Fibroblast of the aortic adventitia (primary cell): ENCODE measurements at regions not wholly inside any gene's neighbourhood (a gene's known extent, or its start where the extent isn't known, plus 50 kb on each side); places are given as distances from the start of the nearest gene placed in this dataset.

Source experiments
- DNase-seq: peaks from one replicate; pipeline ENCODE4 v3.0.0-alpha.2; 2010; ENCODE audit warnings: low read depth
- H3K4me3 ChIP-seq: 2 replicates; pipeline ENCODE4 v1.5.1; 2011; ENCODE audit warnings: low read depth, mild to moderate bottlenecking, control low read depth, low read length, moderate library complexity
- CTCF ChIP-seq: IDR thresholded peaks from 2 replicates; pipeline ENCODE4 v1.5.1; 2011; ENCODE audit warnings: mild to moderate bottlenecking, low read length, control low read depth, inconsistent platforms; ENCODE audit not compliant: insufficient read depth

GRCh38 chr6:112752791-112753190 lies 405.7 kb downstream of the RFPL4B start:
- no peak for DNase-seq
- no peak overlapping the region for H3K4me3 ChIP-seq
- TF ChIP-seq CTCF: no peak

- H3K4me3 ChIP-seq: no peak overlapping the region
- no peak for DNase-seq
- no peak for TF ChIP-seq CTCF
Measured at GRCh38 chr6:112760831-112761230, 413.7 kb downstream of the RFPL4B start.

- no peak for DNase-seq
- no peak for TF ChIP-seq CTCF
Measured at GRCh38 chr6:112761740-112762139, 414.6 kb downstream of the RFPL4B start.

GRCh38 chr6:112764377-112764776 lies 417.2 kb downstream of the RFPL4B start:
- DNase-seq: no peak
- H3K4me3 ChIP-seq: no peak overlapping the region
- TF ChIP-seq CTCF: no peak

More at GRCh38 chr6:112761740-112762139, 414.6 kb downstream of the RFPL4B start:
- no peak overlapping the region for H3K4me3 ChIP-seq

- no peak overlapping the region for H3K4me3 ChIP-seq
- TF ChIP-seq CTCF: no peak
- no peak for DNase-seq
Measured at GRCh38 chr6:112770308-112770707, 423.2 kb downstream of the RFPL4B start.

- no peak overlapping the region for H3K4me3 ChIP-seq
- DNase-seq: peak; percentile 49
- no peak for TF ChIP-seq CTCF
Measured at GRCh38 chr6:112773187-112773586, 426.1 kb downstream of the RFPL4B start.

GRCh38 chr6:112774319-112774718 lies 427.2 kb downstream of the RFPL4B start:
- no peak for TF ChIP-seq CTCF
- no peak for DNase-seq
- H3K4me3 ChIP-seq: no peak overlapping the region
